Stomach (tissue), 4 donors: ENCODE measurements at regions not wholly inside any gene's neighbourhood (a gene's known extent, or its start where the extent isn't known, plus 50 kb on each side); places are given as distances from the start of the nearest gene placed in this dataset.

Experiments
- EP300 ChIP-seq: sonication (generic); formaldehyde crosslinking; IDR thresholded peaks from one replicate; pipeline ENCODE4 v1.6.1; 2017; ENCODE audit warnings: antibody characterized with exemption
- POLR2A ChIP-seq, 4 donors: fragments of 450-650 bp; IDR thresholded peaks; one replicate each; pipeline ENCODE4 v1.6.1; 2016; ENCODE audit warnings: antibody characterized with exemption in 4 of 4, control low read depth in 2 of 4, mild to moderate bottlenecking in 1 of 4, moderate library complexity in 1 of 4
- POLR2AphosphoS5 ChIP-seq, 3 donors: sonication (generic); formaldehyde crosslinking; IDR thresholded peaks; one replicate each; pipeline ENCODE4 v1.6.1; 2016; ENCODE audit warnings: antibody characterized with exemption in 3 of 3
- TF ChIP-seq, protein P1 (sequence below), 7 experiments: fragments of 450-650 bp in 4 of 7; fragments of 200-600 bp in 3 of 7; sonication (generic) in 3 of 7; IDR thresholded peaks; one replicate each; pipeline ENCODE4 v1.5.1; 2016 to 2019; ENCODE audit warnings: antibody characterized with exemption in 7 of 7, control low read depth in 2 of 7, mild to moderate bottlenecking in 1 of 7

DNA sequence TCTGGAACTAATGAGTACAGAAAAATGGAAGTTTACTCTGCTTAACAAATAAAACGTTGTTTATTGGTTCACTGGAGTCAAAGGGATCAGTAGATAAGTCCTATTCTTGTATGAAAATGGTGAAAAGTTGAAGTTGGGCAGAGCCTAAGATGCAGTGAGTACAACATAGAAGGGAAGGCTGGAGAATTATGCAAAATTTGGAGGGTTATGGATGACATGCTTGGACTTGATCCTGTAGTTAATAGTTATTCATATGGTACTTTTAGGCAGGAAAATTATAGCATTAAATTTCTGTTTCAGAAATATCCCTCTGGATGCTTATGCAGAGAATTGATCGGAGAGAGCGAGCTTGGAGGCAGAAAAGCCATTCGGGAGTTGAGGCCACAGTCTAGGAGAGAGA lies 167.6 kb downstream of the KCNS3 start:
- TF ChIP-seq, protein P1, sequence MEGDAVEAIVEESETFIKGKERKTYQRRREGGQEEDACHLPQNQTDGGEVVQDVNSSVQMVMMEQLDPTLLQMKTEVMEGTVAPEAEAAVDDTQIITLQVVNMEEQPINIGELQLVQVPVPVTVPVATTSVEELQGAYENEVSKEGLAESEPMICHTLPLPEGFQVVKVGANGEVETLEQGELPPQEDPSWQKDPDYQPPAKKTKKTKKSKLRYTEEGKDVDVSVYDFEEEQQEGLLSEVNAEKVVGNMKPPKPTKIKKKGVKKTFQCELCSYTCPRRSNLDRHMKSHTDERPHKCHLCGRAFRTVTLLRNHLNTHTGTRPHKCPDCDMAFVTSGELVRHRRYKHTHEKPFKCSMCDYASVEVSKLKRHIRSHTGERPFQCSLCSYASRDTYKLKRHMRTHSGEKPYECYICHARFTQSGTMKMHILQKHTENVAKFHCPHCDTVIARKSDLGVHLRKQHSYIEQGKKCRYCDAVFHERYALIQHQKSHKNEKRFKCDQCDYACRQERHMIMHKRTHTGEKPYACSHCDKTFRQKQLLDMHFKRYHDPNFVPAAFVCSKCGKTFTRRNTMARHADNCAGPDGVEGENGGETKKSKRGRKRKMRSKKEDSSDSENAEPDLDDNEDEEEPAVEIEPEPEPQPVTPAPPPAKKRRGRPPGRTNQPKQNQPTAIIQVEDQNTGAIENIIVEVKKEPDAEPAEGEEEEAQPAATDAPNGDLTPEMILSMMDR (IDR thresholded peaks at IDR 0.05): no peak
- TF ChIP-seq EP300 (no peak), POLR2AphosphoS5 (IDR thresholded peaks at IDR 0.05) (no peak), POLR2A (IDR thresholded peaks at IDR 0.05) (no peak)
